Karpas-422 (cell line): ENCODE measurements at regions not wholly inside any gene's neighbourhood (a gene's known extent, or its start where the extent isn't known, plus 50 kb on each side); places are given as distances from the start of the nearest gene placed in this dataset.
A peak's percentile ranks its signal among the peaks of the same experiment; 100 is the strongest.

ENCODE experiments used
- DNase-seq: peaks from one replicate; pipeline ENCODE4 v3.0.0-alpha.2; 2015
- H2AFZ ChIP-seq: fragments of 200-600 bp; sonication (generic); 2 replicates; pipeline ENCODE4 v1.6.1; 2014; ENCODE audit warnings: antibody characterized with exemption, low read length, mixed read lengths
- H3K27ac ChIP-seq: fragments of 200-600 bp; sonication (generic); 2 replicates; pipeline ENCODE4 v1.5.1; 2014; ENCODE audit warnings: mild to moderate bottlenecking, low read length, moderate library complexity
- H3K27me3 ChIP-seq: fragments of 200-600 bp; sonication (generic); 2 replicates; pipeline ENCODE4 v1.6.1; 2014; ENCODE audit warnings: low read length, mixed read lengths
- H3K36me3 ChIP-seq: fragments of 200-600 bp; sonication (generic); 2 replicates; pipeline ENCODE4 v1.6.1; 2014; ENCODE audit warnings: low read length, mixed read lengths; ENCODE audit not compliant: insufficient read depth
- H3K4me1 ChIP-seq: fragments of 200-600 bp; sonication (generic); 2 replicates; pipeline ENCODE4 v1.6.1; 2014; ENCODE audit warnings: mild to moderate bottlenecking, low read length, mixed read lengths
- H3K4me2 ChIP-seq: fragments of 200-600 bp; sonication (generic); 2 replicates; pipeline ENCODE4 v1.6.1; 2014; ENCODE audit warnings: low read length, low read depth, mild to moderate bottlenecking; ENCODE audit not compliant: poor library complexity, severe bottlenecking
- H3K4me3 ChIP-seq: fragments of 200-600 bp; sonication (generic); 2 replicates; pipeline ENCODE4 v1.5.1; 2014; ENCODE audit warnings: mild to moderate bottlenecking, antibody characterized with exemption, low read length, mixed read lengths
- H3K79me2 ChIP-seq: fragments of 200-600 bp; sonication (generic); 2 replicates; pipeline ENCODE4 v1.6.1; 2014; ENCODE audit warnings: mild to moderate bottlenecking, low read length, mixed read lengths
- H3K9ac ChIP-seq: fragments of 200-600 bp; sonication (generic); 2 replicates; pipeline ENCODE4 v1.6.0; 2014; ENCODE audit warnings: low read length
- H3K9me2 ChIP-seq: fragments of 200-600 bp; sonication (generic), shearing (Covaris generic); replicated peaks from 2 replicates; pipeline ENCODE4 v1.6.0; 2014; ENCODE audit warnings: mild to moderate bottlenecking, low read length, moderate library complexity; ENCODE audit not compliant: insufficient read depth
- H3K9me3 ChIP-seq: fragments of 300-700, 200-600 bp; sonication (generic); 2 replicates; pipeline ENCODE4 v1.6.1; 2014; ENCODE audit warnings: low read length, mixed read lengths
- H4K20me1 ChIP-seq: fragments of 200-600 bp; sonication (generic); 2 replicates; pipeline ENCODE4 v1.6.1; 2014; ENCODE audit warnings: mild to moderate bottlenecking, antibody characterized with exemption, low read length, low read depth; ENCODE audit not compliant: insufficient read depth

GRCh38 chr22:33971561-33971961, 51.3 kb upstream of the LARGE1 start:
- no peak for DNase-seq
- Histone ChIP-seq H3K36me3 (no peaks in the 10 kb centered on the region), H3K4me3 (no peak overlapping the region), H3K4me1 (peaks cover 5% of the 10 kb centered on the region), H4K20me1 (no peaks in the 10 kb centered on the region), H2AFZ (no peak overlapping the region), H3K27me3 (no peaks in the 10 kb centered on the region), H3K27ac (no peak overlapping the region), H3K9me3 (no peaks in the 10 kb centered on the region), H3K9ac (no peak overlapping the region), H3K9me2 (no peaks in the 10 kb centered on the region; the same call in 1 of the 2 replicates), H3K4me2 (no peak overlapping the region), H3K79me2 (no peaks in the 10 kb centered on the region)

GRCh38 chr22:33975841-33976240, 55.6 kb upstream of the LARGE1 start:
- Histone ChIP-seq H2AFZ (no peak overlapping the region), H3K27ac (no peak overlapping the region), H3K9ac (no peak overlapping the region), H3K9me2 (no peaks in the 10 kb centered on the region; the same call in 1 of the 2 replicates), H3K4me3 (no peak overlapping the region), H3K4me1 (no peaks in the 10 kb centered on the region), H3K9me3 (no peaks in the 10 kb centered on the region), H3K4me2 (no peak overlapping the region), H4K20me1 (no peaks in the 10 kb centered on the region), H3K36me3 (no peaks in the 10 kb centered on the region), H3K79me2 (no peaks in the 10 kb centered on the region), H3K27me3 (no peaks in the 10 kb centered on the region)
- DNase-seq: no peak

GRCh38 chr22:33983558-33983957, 63.3 kb upstream of the LARGE1 start:
- H3K27ac ChIP-seq: no peak overlapping the region
- H2AFZ ChIP-seq: no peak overlapping the region
- peaks cover 22% of the 10 kb centered on the region for H3K4me1 ChIP-seq
- no peaks in the 10 kb centered on the region for H3K9me3 ChIP-seq
- no peaks in the 10 kb centered on the region for H3K27me3 ChIP-seq
- no peak overlapping the region for H3K4me3 ChIP-seq
- no peaks in the 10 kb centered on the region for H3K9me2 ChIP-seq
- H3K36me3 ChIP-seq: no peaks in the 10 kb centered on the region
- H4K20me1 ChIP-seq: no peaks in the 10 kb centered on the region
- DNase-seq: no peak
- no peak overlapping the region for H3K4me2 ChIP-seq
- H3K79me2 ChIP-seq: no peaks in the 10 kb centered on the region
- no peak overlapping the region for H3K9ac ChIP-seq

- Histone ChIP-seq H3K9ac (no peak overlapping the region), H3K27me3 (no peaks in the 10 kb centered on the region), H3K9me3 (no peaks in the 10 kb centered on the region), H2AFZ (no peak overlapping the region), H3K36me3 (no peaks in the 10 kb centered on the region), H3K4me1 (peaks cover 22% of the 10 kb centered on the region), H4K20me1 (no peaks in the 10 kb centered on the region), H3K27ac (no peak overlapping the region), H3K9me2 (no peaks in the 10 kb centered on the region), H3K4me2 (no peak overlapping the region), H3K4me3 (no peak overlapping the region), H3K79me2 (no peaks in the 10 kb centered on the region)
- DNase-seq: no peak
These were observed 63.9 kb upstream of the LARGE1 start for GRCh38 chr22:33984211-33984610.

- H3K36me3 ChIP-seq: no peaks in the 10 kb centered on the region
- no peaks in the 10 kb centered on the region for H3K9me2 ChIP-seq
- no peak overlapping the region for H3K4me3 ChIP-seq
- no peaks in the 10 kb centered on the region for H3K79me2 ChIP-seq
- H3K9me3 ChIP-seq: no peaks in the 10 kb centered on the region
- no peaks in the 10 kb centered on the region for H4K20me1 ChIP-seq
- no peak overlapping the region for H3K9ac ChIP-seq
- no peak overlapping the region for H2AFZ ChIP-seq
- H3K4me1 ChIP-seq: peaks cover 22% of the 10 kb centered on the region
- H3K27me3 ChIP-seq: no peaks in the 10 kb centered on the region
- no peak overlapping the region for H3K4me2 ChIP-seq
- H3K27ac ChIP-seq: no peak overlapping the region
- no peak for DNase-seq
These were observed 64.5 kb upstream of the LARGE1 start for GRCh38 chr22:33984656-33985285.

- H2AFZ ChIP-seq: no peak overlapping the region
- H3K27ac ChIP-seq: peak overlapping the region; percentile 58
- no peaks in the 10 kb centered on the region for H3K9me2 ChIP-seq
- H3K4me1 ChIP-seq: peaks cover 22% of the 10 kb centered on the region
- H3K4me3 ChIP-seq: no peak overlapping the region
- no peaks in the 10 kb centered on the region for H3K79me2 ChIP-seq
- no peaks in the 10 kb centered on the region for H3K27me3 ChIP-seq
- no peaks in the 10 kb centered on the region for H4K20me1 ChIP-seq
- H3K9ac ChIP-seq: no peak overlapping the region
- peak overlapping the region; percentile 35 for H3K4me2 ChIP-seq
- H3K36me3 ChIP-seq: no peaks in the 10 kb centered on the region
- no peaks in the 10 kb centered on the region for H3K9me3 ChIP-seq
- DNase-seq: no peak
These were observed 65.2 kb upstream of the LARGE1 start for GRCh38 chr22:33985506-33985905.

GRCh38 chr22:33986167-33986771, 66.0 kb upstream of the LARGE1 start:
- Histone ChIP-seq H3K4me2 (peak overlapping the region; percentile 35), H3K79me2 (no peaks in the 10 kb centered on the region), H3K9me3 (no peaks in the 10 kb centered on the region), H3K27me3 (no peaks in the 10 kb centered on the region), H3K4me3 (no peak overlapping the region), H4K20me1 (no peaks in the 10 kb centered on the region), H2AFZ (no peak overlapping the region), H3K36me3 (no peaks in the 10 kb centered on the region), H3K4me1 (peaks cover 24% of the 10 kb centered on the region), H3K27ac (peak overlapping the region; percentile 58), H3K9me2 (no peaks in the 10 kb centered on the region), H3K9ac (no peak overlapping the region)
- peak; percentile 63 for DNase-seq

- DNase-seq: no peak
- no peaks in the 10 kb centered on the region for H3K9me2 ChIP-seq
- H3K36me3 ChIP-seq: no peaks in the 10 kb centered on the region
- H2AFZ ChIP-seq: no peak overlapping the region
- no peaks in the 10 kb centered on the region for H4K20me1 ChIP-seq
- no peaks in the 10 kb centered on the region for H3K79me2 ChIP-seq
- no peak overlapping the region for H3K9ac ChIP-seq
- no peak overlapping the region for H3K4me3 ChIP-seq
- no peak overlapping the region for H3K4me2 ChIP-seq
- no peak overlapping the region for H3K27ac ChIP-seq
- H3K9me3 ChIP-seq: no peaks in the 10 kb centered on the region
- peaks cover 31% of the 10 kb centered on the region for H3K4me1 ChIP-seq
- H3K27me3 ChIP-seq: no peaks in the 10 kb centered on the region
These were observed 66.7 kb upstream of the LARGE1 start for GRCh38 chr22:33986954-33987353.
